ENCODE measurements at regions not wholly inside any gene's neighbourhood (a gene's known extent, or its start where the extent isn't known, plus 50 kb on each side); places are given as distances from the start of the nearest gene placed in this dataset.

- TF ChIP-seq CTCF (tag by site-specific recombination; IDR thresholded peaks at IDR 0.05), result no peak
- no peak for TF ChIP-seq ZBTB7A (tag by site-specific recombination; IDR thresholded peaks at IDR 0.05; ENCODE audit: low read depth)
- TF ChIP-seq ZNF302 (tag by site-specific recombination; IDR thresholded peaks at IDR 0.05; ENCODE audit: low read depth), result no peak
- no peak for TF ChIP-seq ZNF513 (tag by site-specific recombination; IDR thresholded peaks at IDR 0.05)
- no peak for TF ChIP-seq PBX3 (CRISPR knock-in tag; IDR thresholded peaks at IDR 0.05)
- no peak for TF ChIP-seq HOXA7 (CRISPR knock-in tag; IDR thresholded peaks at IDR 0.05; ENCODE audit: borderline replicate concordance)
- no peak for TF ChIP-seq ZNF274 (IDR thresholded peaks at IDR 0.05; ENCODE audit: low read length)
- TF ChIP-seq ZNF274 (tag by site-specific recombination; IDR thresholded peaks at IDR 0.05; ENCODE audit: borderline replicate concordance), result no peak
- no peak for TF ChIP-seq ZNF707 (tag by site-specific recombination; IDR thresholded peaks at IDR 0.05)
- no peak for TF ChIP-seq SETDB1 (IDR thresholded peaks at IDR 0.05; ENCODE audit: insufficient read length, low read length)
- no peak for TF ChIP-seq ZNF138 (tag by site-specific recombination; IDR thresholded peaks at IDR 0.05; ENCODE audit: borderline replicate concordance)
- no peak for TF ChIP-seq ZNF670 (tag by site-specific recombination; IDR thresholded peaks at IDR 0.05; ENCODE audit: low read depth)
- TF ChIP-seq HOXC10 (CRISPR knock-in tag; IDR thresholded peaks at IDR 0.05), result no peak
These were observed 127.2 kb downstream of the IPO8 start for GRCh38 chr12:30568453-30568852.

Measured in HEK293 (cell line).